OCI-LY7 (cell line): ENCODE measurements at regions not wholly inside any gene's neighbourhood (a gene's known extent, or its start where the extent isn't known, plus 50 kb on each side); places are given as distances from the start of the nearest gene placed in this dataset.

ENCODE experiments used
- BruUV-seq: library from RNA; stranded (reverse); fragments of 400-500 nt; replicated peaks from 2 replicates; lab custom pipeline; 2021; lab: Mats Ljungman, UMichigan
- CTCF ChIA-PET: fragments of 300-600 bp; sonication (Branson Sonifier 250); formaldehyde crosslinking; loops from one replicate; lab custom pipeline; 2022; ENCODE audit warnings: antibody characterized with exemption; ENCODE audit not compliant: unreplicated experiment; lab: Charles Lee
- POLR2A ChIA-PET: fragments of 300-600 bp; sonication (Branson Sonifier 250); formaldehyde crosslinking; loops from one replicate; lab custom pipeline; 2022; ENCODE audit warnings: antibody characterized with exemption; lab: Charles Lee
- DNase-seq: peaks from one replicate; pipeline ENCODE4 v3.0.0-alpha.2; 2015; ENCODE audit warnings: low spot score
- H2AFZ ChIP-seq: fragments of 200-600 bp; sonication (generic), shearing (Covaris generic); 2 replicates; pipeline ENCODE4 v1.6.1; 2014; ENCODE audit warnings: mild to moderate bottlenecking, antibody characterized with exemption, low read length, moderate library complexity
- H3K27ac ChIP-seq: fragments of 200-600 bp; sonication (generic); 2 replicates; pipeline ENCODE4 v1.5.1; 2014; ENCODE audit warnings: mixed run types, low read depth, mild to moderate bottlenecking, moderate library complexity, low read length, inconsistent platforms; ENCODE audit not compliant: poor library complexity, severe bottlenecking
- H3K36me3 ChIP-seq: fragments of 200-600 bp; sonication (generic); 2 replicates; pipeline ENCODE4 v1.6.1; 2014; ENCODE audit warnings: mild to moderate bottlenecking, antibody characterized with exemption, low read length, moderate library complexity, mixed read lengths; ENCODE audit not compliant: insufficient read depth
- H3K4me1 ChIP-seq: fragments of 200-600 bp; sonication (generic); 2 replicates; pipeline ENCODE4 v1.5.1; 2014; ENCODE audit warnings: mild to moderate bottlenecking, low read length; ENCODE audit not compliant: insufficient read depth, poor library complexity, severe bottlenecking
- H3K4me2 ChIP-seq: fragments of 200-600 bp; sonication (generic); 2 replicates; pipeline ENCODE4 v1.6.1; 2014; ENCODE audit warnings: mild to moderate bottlenecking, low read length
- H3K4me3 ChIP-seq: fragments of 200-600 bp; sonication (generic); 2 replicates; pipeline ENCODE4 v1.5.1; 2014; ENCODE audit warnings: mild to moderate bottlenecking, low read depth, low read length; ENCODE audit not compliant: poor library complexity, severe bottlenecking
- H3K79me2 ChIP-seq: fragments of 200-600 bp; sonication (generic); 2 replicates; pipeline ENCODE4 v1.6.1; 2016; ENCODE audit warnings: low read depth, mild to moderate bottlenecking, low read length, moderate library complexity, mixed read lengths; ENCODE audit not compliant: insufficient read depth
- H3K9me2 ChIP-seq: fragments of 200-600 bp; sonication (generic); 2 replicates; pipeline ENCODE4 v1.6.1; 2016; ENCODE audit warnings: mild to moderate bottlenecking, low read length, mixed read lengths; ENCODE audit not compliant: insufficient read depth
- H3K9me3 ChIP-seq: fragments of 200-600 bp; sonication (generic); 2 replicates; pipeline ENCODE4 v1.6.1; 2014; ENCODE audit warnings: mild to moderate bottlenecking, mixed run types, low read length, mixed read lengths
- H4K20me1 ChIP-seq: fragments of 200-600 bp; sonication (generic); 2 replicates; pipeline ENCODE4 v1.6.1; 2014; ENCODE audit warnings: mild to moderate bottlenecking, antibody characterized with exemption, low read length, moderate library complexity, mixed read lengths; ENCODE audit not compliant: insufficient read depth
- CTCF ChIP-seq: fragments of 200-600 bp; sonication (generic); conservative IDR thresholded peaks from 2 replicates; pipeline ENCODE4 v1.5.1; 2014; ENCODE audit warnings: mild to moderate bottlenecking, antibody characterized with exemption, low read length, moderate library complexity, mixed read lengths
- EZH2phosphoT487 ChIP-seq: fragments of 200-600 bp; sonication (generic); IDR thresholded peaks from 2 replicates; pipeline ENCODE4 v1.6.1; 2018; ENCODE audit warnings: low read depth, borderline replicate concordance, mild to moderate bottlenecking, mixed run types, antibody characterized with exemption, low read length, moderate library complexity, mixed read lengths
- intact Hi-C: fragments of 100-400 bp; cut with micrococcal nuclease; formaldehyde crosslinking; loops from one replicate; pipeline ENCODE4 v1.10.0; 2022; ENCODE audit not compliant: unreplicated experiment

GRCh38 chr12:78534311-78534710, 330.3 kb upstream of the SYT1 start:
- intact Hi-C loops = no loop called here
- ChIA-PET POLR2A (no interaction called here), CTCF (no interaction called here)

GRCh38 chr12:78540606-78541336, 323.8 kb upstream of the SYT1 start:
- Histone ChIP-seq H3K9me2 (no peaks in the 10 kb centered on the region), H3K79me2 (no peaks in the 10 kb centered on the region), H2AFZ (no peak overlapping the region), H4K20me1 (no peaks in the 10 kb centered on the region), H3K27ac (no peak overlapping the region), H3K4me3 (no peak overlapping the region), H3K4me2 (no peak overlapping the region), H3K9me3 (no peaks in the 10 kb centered on the region), H3K4me1 (no peaks in the 10 kb centered on the region), H3K36me3 (no peaks in the 10 kb centered on the region)
- POLR2A ChIA-PET = no interaction called here
- intact Hi-C loops = no loop called here
- BruUV-seq = no TSS peak
- DNase-seq = no peak
- CTCF ChIA-PET = no interaction called here
- TF ChIP-seq CTCF (no peak), EZH2phosphoT487 (no peak)

More at GRCh38 chr12:78534311-78534710, 330.3 kb upstream of the SYT1 start:
- no peak overlapping the region for H3K4me3 ChIP-seq
- H3K9me2 ChIP-seq = no peaks in the 10 kb centered on the region
- H3K9me3 ChIP-seq = no peaks in the 10 kb centered on the region
- H3K27ac ChIP-seq = no peak overlapping the region
- H3K36me3 ChIP-seq = no peaks in the 10 kb centered on the region
- TF ChIP-seq EZH2phosphoT487 (no peak), CTCF (no peak)
- H3K4me1 ChIP-seq = no peaks in the 10 kb centered on the region
- H3K4me2 ChIP-seq = no peak overlapping the region
- no peaks in the 10 kb centered on the region for H3K79me2 ChIP-seq
- no peak overlapping the region for H2AFZ ChIP-seq
- DNase-seq = no peak
- no peaks in the 10 kb centered on the region for H4K20me1 ChIP-seq
- no TSS peak for BruUV-seq

DNA sequence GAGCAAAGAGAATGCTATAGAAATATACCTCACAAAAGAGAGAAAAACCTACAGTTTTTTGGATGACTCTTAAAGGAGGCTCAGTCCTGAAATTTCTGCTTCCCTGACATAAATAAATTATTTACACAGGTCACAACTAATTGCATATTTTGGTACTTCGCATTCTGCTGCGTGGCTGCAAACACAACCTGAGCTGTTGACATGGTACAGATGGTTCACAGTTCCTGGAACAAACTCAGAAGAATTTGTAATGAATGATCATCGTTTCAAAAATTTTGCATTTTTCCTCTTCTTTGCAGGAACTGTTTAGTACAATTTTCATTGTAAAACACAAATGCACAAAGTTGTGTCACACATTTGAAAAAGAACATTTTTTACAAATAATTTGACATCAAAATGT, 313.7 kb upstream of the SYT1 start:
- H3K4me2 ChIP-seq = no peak overlapping the region
- no peaks in the 10 kb centered on the region for H4K20me1 ChIP-seq
- H3K4me3 ChIP-seq = no peak overlapping the region
- no peak for DNase-seq
- H3K79me2 ChIP-seq = no peaks in the 10 kb centered on the region
- ChIA-PET CTCF (no interaction called here), POLR2A (interaction anchor here (0.9 kb wide), 1 partner anchor 9 kb away, joined by 3 read pairs; no protein-coding TSS in a partner anchor)
- H3K9me3 ChIP-seq = no peaks in the 10 kb centered on the region
- BruUV-seq = no TSS peak
- H2AFZ ChIP-seq = no peak overlapping the region
- no peaks in the 10 kb centered on the region for H3K9me2 ChIP-seq
- TF ChIP-seq CTCF = no peak
- TF ChIP-seq EZH2phosphoT487 = no peak
- intact Hi-C loops = no loop called here
- H3K27ac ChIP-seq = no peak overlapping the region
- H3K4me1 ChIP-seq = no peaks in the 10 kb centered on the region
- H3K36me3 ChIP-seq = no peaks in the 10 kb centered on the region
